ENCODE measurements at regions not wholly inside any gene's neighbourhood (a gene's known extent, or its start where the extent isn't known, plus 50 kb on each side); places are given as distances from the start of the nearest gene placed in this dataset.

- ChIA-PET CTCF (no interaction called here), POLR2A (no interaction called here)
- H3K27ac ChIP-seq (ENCODE audit: low read depth, low read length) = no peak overlapping the region
- intact Hi-C loops (cut with micrococcal nuclease) = loop anchor here in 1 of 2 donors (1.0 to 2.0 kb wide), 2 partner anchors 611 to 902 kb away; partner anchors contain the start of gene MRO
- H3K27me3 ChIP-seq (ENCODE audit: control insufficient read depth in 2 of 2, insufficient read depth in 2 of 2, low read length in 2 of 2) = no peaks in the 10 kb centered on the region
- DNase-seq (no peak), ATAC-seq (no peak)
- Mint-ChIP-seq H3K9me3 (peaks cover 0 to 4% (median 0%) of the 10 kb centered on the region in 11 donors), H3K4me1 (no peaks in the 10 kb centered on the region), H3K27ac (no peak overlapping the region), H3K27me3 (peaks cover 0 to 18% (median 5%) of the 10 kb centered on the region in 5 donors), H3K36me3 (no peaks in the 10 kb centered on the region), H3K4me3 (no peak overlapping the region)
- no peaks in the 10 kb centered on the region for H3K36me3 ChIP-seq (ENCODE audit: control insufficient read depth in 2 of 3, insufficient read depth in 3 of 3, low read length in 3 of 3)
- H3K9me3 ChIP-seq (ENCODE audit: control insufficient read depth in 2 of 3, low read length in 3 of 3) = no peaks in the 10 kb centered on the region
- H3K4me1 ChIP-seq (ENCODE audit: control insufficient read depth in 2 of 2, insufficient read depth in 2 of 2, low read length in 2 of 2) = no peaks in the 10 kb centered on the region
- H3K4me3 ChIP-seq (ENCODE audit: low read length) = no peak overlapping the region
These were observed 524.5 kb upstream of the MEX3C start for GRCh38 chr18:51721996-51722395.

GRCh38 chr18:51724790-51725721, 527.6 kb upstream of the MEX3C start:
- Mint-ChIP-seq H3K36me3 (no peaks in the 10 kb centered on the region), H3K27ac (no peak overlapping the region), H3K27me3 (peaks cover 0 to 24% (median 5%) of the 10 kb centered on the region in 5 donors), H3K4me1 (no peaks in the 10 kb centered on the region), H3K4me3 (no peak overlapping the region), H3K9me3 (peaks cover 0 to 18% (median 1%) of the 10 kb centered on the region in 11 donors)
- no peak for ATAC-seq
- Histone ChIP-seq H3K27me3 (ENCODE audit: control insufficient read depth in 2 of 2, insufficient read depth in 2 of 2, low read length in 2 of 2) (no peaks in the 10 kb centered on the region), H3K4me1 (ENCODE audit: control insufficient read depth in 2 of 2, insufficient read depth in 2 of 2, low read length in 2 of 2) (no peaks in the 10 kb centered on the region), H3K36me3 (ENCODE audit: control insufficient read depth in 2 of 3, insufficient read depth in 3 of 3, low read length in 3 of 3) (no peaks in the 10 kb centered on the region), H3K9me3 (ENCODE audit: control insufficient read depth in 2 of 3, low read length in 3 of 3) (no peaks in the 10 kb centered on the region), H3K4me3 (ENCODE audit: low read length) (no peak overlapping the region), H3K27ac (ENCODE audit: low read depth, low read length) (no peak overlapping the region)
- no peak for DNase-seq
- POLR2A ChIA-PET = no interaction called here
- CTCF ChIA-PET = no interaction called here
- intact Hi-C loops (cut with micrococcal nuclease) = no loop called here

- Mint-ChIP-seq H3K27ac (no peak overlapping the region), H3K4me3 (no peak overlapping the region), H3K9me3 (peaks cover 0 to 18% (median 0%) of the 10 kb centered on the region in 11 donors), H3K36me3 (no peaks in the 10 kb centered on the region), H3K4me1 (no peaks in the 10 kb centered on the region), H3K27me3 (peaks cover 0 to 19% (median 4%) of the 10 kb centered on the region in 5 donors)
- ChIA-PET CTCF (no interaction called here), POLR2A (no interaction called here)
- Histone ChIP-seq H3K4me1 (ENCODE audit: control insufficient read depth in 2 of 2, insufficient read depth in 2 of 2, low read length in 2 of 2) (no peaks in the 10 kb centered on the region), H3K27ac (ENCODE audit: low read depth, low read length) (no peak overlapping the region), H3K4me3 (ENCODE audit: low read length) (no peak overlapping the region), H3K27me3 (ENCODE audit: control insufficient read depth in 2 of 2, insufficient read depth in 2 of 2, low read length in 2 of 2) (no peaks in the 10 kb centered on the region), H3K9me3 (ENCODE audit: control insufficient read depth in 2 of 3, low read length in 3 of 3) (no peaks in the 10 kb centered on the region), H3K36me3 (ENCODE audit: control insufficient read depth in 2 of 3, insufficient read depth in 3 of 3, low read length in 3 of 3) (no peaks in the 10 kb centered on the region)
- DNase-seq (no peak), ATAC-seq (no peak)
- intact Hi-C loops (cut with micrococcal nuclease) = no loop called here
These were observed 529.1 kb upstream of the MEX3C start for GRCh38 chr18:51726614-51727013.

GRCh38 chr18:51727780-51728179, 530.3 kb upstream of the MEX3C start:
- ChIA-PET POLR2A (no interaction called here), CTCF (interaction anchor here (0.6 kb wide), 1 partner anchor 259 kb away, joined by 3 read pairs; no protein-coding TSS in a partner anchor)
- no peak overlapping the region for H3K4me3 Mint-ChIP-seq
- no peaks in the 10 kb centered on the region for H3K36me3 Mint-ChIP-seq
- intact Hi-C loops (cut with micrococcal nuclease) = no loop called here
- H3K4me1 Mint-ChIP-seq = no peaks in the 10 kb centered on the region
- Histone ChIP-seq H3K27me3 (ENCODE audit: control insufficient read depth in 2 of 2, insufficient read depth in 2 of 2, low read length in 2 of 2) (no peaks in the 10 kb centered on the region), H3K27ac (ENCODE audit: low read depth, low read length) (no peak overlapping the region), H3K4me3 (ENCODE audit: low read length) (no peak overlapping the region), H3K4me1 (ENCODE audit: control insufficient read depth in 2 of 2, insufficient read depth in 2 of 2, low read length in 2 of 2) (no peaks in the 10 kb centered on the region), H3K9me3 (ENCODE audit: control insufficient read depth in 2 of 3, low read length in 3 of 3) (no peaks in the 10 kb centered on the region), H3K36me3 (ENCODE audit: control insufficient read depth in 2 of 3, insufficient read depth in 3 of 3, low read length in 3 of 3) (no peaks in the 10 kb centered on the region)
- H3K27me3 Mint-ChIP-seq = peaks cover 0 to 16% (median 4%) of the 10 kb centered on the region in 5 donors
- no peak for DNase-seq
- peaks cover 0 to 18% (median 0%) of the 10 kb centered on the region in 11 donors for H3K9me3 Mint-ChIP-seq
- no peak for ATAC-seq
- no peak overlapping the region for H3K27ac Mint-ChIP-seq

- H3K4me1 ChIP-seq (ENCODE audit: control insufficient read depth in 2 of 2, insufficient read depth in 2 of 2, low read length in 2 of 2) = no peaks in the 10 kb centered on the region
- Mint-ChIP-seq H3K4me3 (no peak overlapping the region), H3K4me1 (no peaks in the 10 kb centered on the region), H3K27me3 (peaks cover 0 to 20% (median 12%) of the 10 kb centered on the region in 5 donors), H3K9me3 (peaks cover 0 to 18% (median 0%) of the 10 kb centered on the region in 11 donors), H3K27ac (no peak overlapping the region), H3K36me3 (no peaks in the 10 kb centered on the region)
- ATAC-seq (no peak), DNase-seq (no peak)
- H3K27me3 ChIP-seq (ENCODE audit: control insufficient read depth in 2 of 2, insufficient read depth in 2 of 2, low read length in 2 of 2) = no peaks in the 10 kb centered on the region
- H3K9me3 ChIP-seq (ENCODE audit: control insufficient read depth in 2 of 3, low read length in 3 of 3) = no peaks in the 10 kb centered on the region
- intact Hi-C loops (cut with micrococcal nuclease) = no loop called here
- no peaks in the 10 kb centered on the region for H3K36me3 ChIP-seq (ENCODE audit: control insufficient read depth in 2 of 3, insufficient read depth in 3 of 3, low read length in 3 of 3)
- POLR2A ChIA-PET = no interaction called here
- H3K4me3 ChIP-seq (ENCODE audit: low read length) = no peak overlapping the region
- CTCF ChIA-PET = no interaction called here
- no peak overlapping the region for H3K27ac ChIP-seq (ENCODE audit: low read depth, low read length)
These were observed 533.6 kb upstream of the MEX3C start for GRCh38 chr18:51731070-51731469.

- no peak overlapping the region for H3K4me3 Mint-ChIP-seq
These were observed 537.1 kb upstream of the MEX3C start for GRCh38 chr18:51734576-51734975.

More at GRCh38 chr18:51734576-51734975, 537.1 kb upstream of the MEX3C start:
- Histone ChIP-seq H3K36me3 (ENCODE audit: control insufficient read depth in 2 of 3, insufficient read depth in 3 of 3, low read length in 3 of 3) (no peaks in the 10 kb centered on the region), H3K4me3 (ENCODE audit: low read length) (no peak overlapping the region), H3K27ac (ENCODE audit: low read depth, low read length) (no peak overlapping the region), H3K9me3 (ENCODE audit: control insufficient read depth in 2 of 3, low read length in 3 of 3) (no peaks in the 10 kb centered on the region), H3K27me3 (ENCODE audit: control insufficient read depth in 2 of 2, insufficient read depth in 2 of 2, low read length in 2 of 2) (peaks cover 0 to 3% of the 10 kb centered on the region in 2 donors), H3K4me1 (ENCODE audit: control insufficient read depth in 2 of 2, insufficient read depth in 2 of 2, low read length in 2 of 2) (no peaks in the 10 kb centered on the region)
- no peak for ATAC-seq
- intact Hi-C loops (cut with micrococcal nuclease) = no loop called here
- peaks cover 0 to 18% (median 8%) of the 10 kb centered on the region in 5 donors for H3K27me3 Mint-ChIP-seq
- H3K4me1 Mint-ChIP-seq = no peaks in the 10 kb centered on the region
- no peaks in the 10 kb centered on the region for H3K36me3 Mint-ChIP-seq
- peaks cover 0 to 9% (median 4%) of the 10 kb centered on the region in 11 donors for H3K9me3 Mint-ChIP-seq
- ChIA-PET CTCF (no interaction called here), POLR2A (no interaction called here)
- H3K27ac Mint-ChIP-seq = no peak overlapping the region
- no peak for DNase-seq
